HG02759 (cell line): ENCODE measurements at regions not wholly inside any gene's neighbourhood (a gene's known extent, or its start where the extent isn't known, plus 50 kb on each side); places are given as distances from the start of the nearest gene placed in this dataset.
"Not testable (repeated sequence)": the region's sequence is repeated elsewhere in the genome, so short reads cannot be mapped to it uniquely, and the experiment has no call there.

ENCODE experiments used
- ATAC-seq: cut with Tn5 transposase; IDR thresholded peaks from one replicate; pipeline ENCODE4 v1.9.1; 2021; ENCODE audit warnings: mild to moderate bottlenecking, moderate library complexity; ENCODE audit not compliant: unreplicated experiment

DNA sequence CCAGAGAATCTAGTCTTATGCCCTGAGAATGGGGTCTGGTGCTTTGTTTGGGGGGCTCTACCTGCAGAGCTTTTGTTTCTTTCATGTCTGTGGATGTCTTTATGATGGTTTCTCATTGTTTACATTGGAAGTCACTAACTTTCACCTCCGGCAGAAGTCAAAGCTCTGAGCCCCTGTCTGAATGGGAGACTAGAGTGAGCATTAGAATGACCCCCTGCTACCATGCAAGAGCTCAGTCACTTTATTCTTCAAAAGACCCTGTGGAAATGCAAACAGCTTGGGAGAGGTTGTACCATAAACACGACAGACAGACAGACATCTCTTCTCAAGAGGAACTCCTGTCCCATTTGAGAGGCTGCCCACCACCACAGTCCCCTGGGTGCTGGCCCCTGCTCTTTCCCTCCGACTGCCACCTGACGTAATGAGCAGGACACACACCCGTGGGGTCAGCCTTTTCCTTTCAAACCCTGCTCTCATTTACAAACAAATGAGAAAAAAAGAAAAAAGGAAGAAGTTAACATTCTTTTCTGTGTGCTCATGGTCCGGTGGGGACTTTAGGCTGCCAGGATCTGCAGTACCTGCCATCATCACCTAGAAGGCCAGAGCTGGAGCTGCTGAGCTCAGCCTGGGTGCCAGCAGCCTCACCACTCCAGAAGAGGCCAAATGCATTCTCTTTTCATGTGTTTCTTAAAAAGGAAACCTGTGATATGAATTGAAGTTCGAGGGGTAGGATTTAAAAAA, 91.6 kb downstream of the FZD1 start:
- ATAC-seq = no peak

DNA sequence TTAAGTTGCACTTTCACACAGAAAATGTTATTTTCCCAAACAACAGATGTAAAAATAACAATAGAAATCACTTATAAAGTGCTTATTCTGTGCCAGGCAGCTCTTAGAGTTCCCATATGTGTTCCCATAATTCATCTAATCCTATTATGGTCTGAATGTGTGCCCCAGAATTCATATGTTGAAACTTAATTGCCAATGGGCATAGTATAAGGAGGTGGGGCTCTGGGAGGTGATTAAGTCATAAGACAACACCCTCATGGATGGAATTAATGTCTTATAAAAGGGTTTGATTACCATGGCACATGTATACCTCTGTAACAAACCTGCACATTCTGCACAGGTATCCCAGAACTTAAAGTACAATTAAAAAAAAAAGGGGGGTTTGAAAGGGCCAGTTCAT, 92.7 kb downstream of the FZD1 start:
- no peak for ATAC-seq

DNA sequence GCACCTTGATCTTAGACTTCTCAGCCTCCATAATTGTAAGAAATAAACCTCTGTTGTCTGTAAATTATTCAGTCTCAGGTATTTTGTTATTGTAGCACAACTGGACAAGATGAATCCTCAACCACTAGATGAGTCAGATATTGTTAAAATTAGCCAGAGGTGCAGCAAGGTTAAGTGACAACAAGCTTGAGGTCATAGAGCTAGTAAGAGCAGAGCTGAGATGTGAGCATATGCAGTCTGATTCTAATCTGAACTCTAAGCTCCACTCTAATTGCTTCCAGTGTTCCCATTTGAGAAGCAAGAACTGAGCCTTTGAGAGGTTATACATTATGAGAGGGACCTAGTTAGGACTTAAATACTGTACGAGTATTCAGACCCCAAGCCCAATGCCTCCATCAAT, 93.1 kb downstream of the FZD1 start:
- ATAC-seq = no peak

DNA sequence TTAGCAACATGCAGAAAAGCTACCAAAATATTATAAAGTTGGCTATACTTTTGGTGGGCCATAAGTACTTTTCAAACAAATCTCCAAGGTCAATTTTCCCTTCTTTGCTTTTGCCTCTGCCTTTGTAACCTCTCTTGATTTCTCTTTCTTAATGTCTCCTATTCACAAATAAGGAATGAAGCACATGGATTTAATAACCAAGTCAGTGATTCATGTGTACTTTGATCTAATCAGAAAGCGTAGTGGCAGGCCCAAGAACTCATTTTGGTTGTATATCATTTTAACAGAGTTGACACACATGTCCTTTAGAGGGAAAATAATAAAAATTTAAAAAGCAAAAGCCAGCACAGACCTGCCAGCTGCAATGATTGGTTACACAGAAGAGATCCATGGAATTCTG, 93.7 kb downstream of the FZD1 start:
- no peak for ATAC-seq

DNA sequence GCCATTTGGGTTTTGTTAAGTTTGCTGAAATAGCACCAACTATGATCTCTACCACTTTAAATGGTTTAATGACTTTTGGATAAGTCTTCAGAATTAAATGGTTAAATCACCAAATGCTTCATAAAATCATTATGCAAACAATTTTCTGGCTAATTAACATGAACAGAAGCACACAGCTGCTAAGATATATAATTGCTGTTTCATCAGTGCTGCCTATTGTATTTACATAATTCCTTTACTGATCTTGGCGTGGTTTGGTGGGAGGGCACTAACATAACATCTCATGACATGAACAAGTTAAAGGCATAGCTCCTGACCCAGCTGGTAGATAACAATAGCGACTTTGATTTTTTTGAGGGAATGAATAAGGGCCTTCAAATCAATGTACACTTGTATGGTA, 94.1 kb downstream of the FZD1 start:
- ATAC-seq = no peak

DNA sequence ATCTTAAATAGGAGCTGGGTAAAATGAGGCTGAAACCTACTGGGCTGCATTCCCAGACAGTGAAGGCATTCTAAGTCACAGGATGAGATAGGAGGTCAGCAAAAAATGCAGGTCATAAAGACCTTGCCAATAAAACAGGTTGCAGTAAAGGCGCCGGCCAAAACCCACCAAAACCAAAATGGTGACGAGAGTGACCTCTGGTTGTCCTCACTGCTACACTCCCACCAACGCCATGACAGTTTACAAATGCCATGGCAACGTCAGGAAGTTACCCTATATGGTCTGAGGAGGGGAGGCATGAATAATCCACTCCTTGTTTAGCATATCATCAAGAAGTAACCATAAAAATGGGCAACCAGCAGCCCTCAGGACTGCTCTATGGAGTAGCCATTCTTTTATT, 100.9 kb downstream of the FZD1 start:
- ATAC-seq = not testable (repeated sequence)

DNA sequence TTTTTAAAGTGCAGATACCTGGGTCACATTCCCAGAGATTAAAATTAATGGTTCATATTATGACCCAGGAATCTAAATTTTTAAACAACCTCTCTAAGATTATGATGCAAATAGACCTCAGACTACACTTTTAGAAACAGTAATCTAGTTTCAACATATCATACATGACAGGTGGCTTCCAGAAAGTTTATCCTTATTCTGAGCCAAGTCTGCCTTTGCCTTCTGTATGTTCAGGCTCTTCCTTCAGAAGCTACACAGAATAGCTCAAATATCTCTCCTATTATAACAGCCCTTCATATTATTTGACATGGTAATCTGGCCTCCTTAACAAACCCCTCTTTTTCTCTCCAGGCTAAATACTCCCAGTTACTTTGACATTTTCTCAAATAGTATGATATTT, 101.9 kb downstream of the FZD1 start:
- ATAC-seq = no peak

DNA sequence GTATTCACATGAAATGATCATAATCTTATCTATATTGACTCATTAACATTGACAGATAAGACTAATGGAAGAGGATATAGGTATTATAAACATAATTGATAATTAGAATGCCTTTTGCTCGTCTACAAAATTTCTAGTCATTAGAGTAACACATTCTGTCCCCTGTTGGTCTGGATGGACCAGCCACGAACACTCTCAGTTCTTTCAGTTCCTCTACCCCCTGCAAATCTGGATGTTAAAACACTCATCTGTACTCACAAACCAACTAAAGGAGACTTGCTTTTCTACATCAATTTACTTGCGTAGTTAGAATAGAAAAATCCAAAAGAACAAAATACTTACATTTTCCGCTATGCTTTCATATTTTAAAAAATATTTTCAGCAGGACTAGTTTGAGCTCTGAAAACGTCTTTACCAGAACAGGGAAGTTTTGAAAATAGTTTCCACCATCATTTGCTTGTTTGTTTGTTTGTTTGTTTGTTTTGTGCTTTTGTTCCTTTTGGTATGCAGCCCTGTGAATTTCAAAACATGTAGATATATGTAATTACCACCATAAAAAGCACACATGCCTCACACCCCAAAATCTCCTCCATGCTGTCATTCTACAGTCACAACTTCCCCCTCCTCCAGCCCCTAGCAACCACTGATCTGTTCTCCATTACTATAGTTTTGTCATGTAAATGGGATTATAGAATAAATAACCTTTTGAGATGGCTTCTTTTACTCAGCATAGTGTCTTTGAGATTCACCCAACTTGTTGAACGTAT, 103.8 kb downstream of the FZD1 start:
- ATAC-seq = no peak

DNA sequence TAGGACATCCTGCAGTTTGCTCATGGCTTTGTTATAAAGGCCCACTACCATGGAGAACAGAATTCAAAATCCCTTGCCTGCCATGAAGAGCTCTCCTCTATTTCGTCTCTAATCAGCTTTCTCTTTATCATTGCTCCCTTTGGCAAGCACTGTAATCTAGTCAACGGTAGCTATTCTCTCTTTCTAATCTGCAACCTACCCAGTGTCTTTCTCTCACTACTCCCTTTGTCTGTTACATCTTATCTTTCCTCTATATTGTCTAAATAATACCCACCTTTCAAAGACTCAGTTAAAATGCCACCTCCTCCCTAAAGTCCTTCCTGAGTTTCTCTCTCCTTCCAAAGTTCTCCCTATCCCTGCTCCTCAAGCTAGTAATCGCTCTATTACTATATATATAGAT, 108.1 kb downstream of the FZD1 start:
- no peak for ATAC-seq

DNA sequence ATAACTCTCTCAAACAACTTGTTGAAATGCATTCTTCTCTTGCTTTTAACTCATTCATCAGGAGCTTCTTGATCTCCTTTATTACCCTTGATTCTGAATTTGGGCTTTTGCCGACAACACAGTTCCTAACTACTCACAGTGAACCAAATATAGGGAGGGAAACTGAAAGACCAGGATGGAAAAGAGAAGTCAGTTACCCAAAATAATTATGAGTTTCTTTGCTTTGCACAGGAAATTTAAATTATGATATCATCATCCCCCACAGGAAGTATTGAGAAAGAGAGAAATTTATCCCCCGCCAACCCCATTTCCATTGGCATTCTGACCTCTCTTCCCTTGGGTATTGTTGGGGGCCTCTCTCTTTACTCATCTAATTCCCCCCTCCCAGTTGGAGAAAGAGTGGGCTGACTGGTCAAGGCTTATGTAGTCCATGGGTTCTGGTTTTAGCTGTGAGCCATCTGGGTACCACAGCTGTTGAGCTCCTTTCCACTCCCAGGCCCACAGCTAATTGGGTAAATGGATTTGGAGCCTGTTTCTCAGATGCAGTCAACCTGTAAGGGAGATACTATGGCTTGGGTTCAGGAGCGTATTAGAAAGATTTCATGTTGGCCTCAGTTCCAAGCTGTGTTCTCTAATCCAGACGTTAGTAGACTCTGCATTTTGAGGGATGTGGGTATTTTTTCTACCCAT, 109.0 kb downstream of the FZD1 start:
- no peak for ATAC-seq

DNA sequence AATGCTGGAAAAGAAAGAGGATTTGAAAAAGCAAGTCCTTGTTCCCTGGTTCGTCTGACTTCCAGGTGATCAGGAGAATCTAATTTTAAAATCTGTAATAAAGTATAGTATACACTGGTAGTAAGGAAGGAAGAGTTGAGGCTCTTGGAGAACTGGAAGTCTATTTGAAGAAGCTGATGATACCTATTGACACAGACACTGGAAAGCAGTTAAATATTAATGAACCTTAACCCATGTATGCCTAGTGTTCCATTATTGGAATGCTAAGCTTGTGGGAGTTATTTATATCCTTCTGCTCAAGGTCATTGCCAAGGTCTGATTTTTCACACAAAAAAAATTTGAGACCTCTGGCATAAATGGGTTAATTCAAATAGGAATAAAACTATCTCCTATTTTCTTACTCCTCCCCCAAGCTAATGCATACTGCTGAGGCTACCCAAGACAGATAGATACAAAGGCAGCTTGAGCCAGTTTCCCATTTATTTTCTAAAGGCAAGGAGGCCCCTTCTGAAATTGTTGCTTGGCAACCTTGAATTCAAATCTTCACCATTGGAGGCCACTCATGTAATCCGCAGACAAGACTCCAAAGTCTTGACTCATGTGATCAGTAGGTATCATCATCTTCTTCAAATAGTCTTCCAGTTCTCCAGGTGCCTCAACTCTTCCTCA, 110.2 kb downstream of the FZD1 start:
- no peak for ATAC-seq

DNA sequence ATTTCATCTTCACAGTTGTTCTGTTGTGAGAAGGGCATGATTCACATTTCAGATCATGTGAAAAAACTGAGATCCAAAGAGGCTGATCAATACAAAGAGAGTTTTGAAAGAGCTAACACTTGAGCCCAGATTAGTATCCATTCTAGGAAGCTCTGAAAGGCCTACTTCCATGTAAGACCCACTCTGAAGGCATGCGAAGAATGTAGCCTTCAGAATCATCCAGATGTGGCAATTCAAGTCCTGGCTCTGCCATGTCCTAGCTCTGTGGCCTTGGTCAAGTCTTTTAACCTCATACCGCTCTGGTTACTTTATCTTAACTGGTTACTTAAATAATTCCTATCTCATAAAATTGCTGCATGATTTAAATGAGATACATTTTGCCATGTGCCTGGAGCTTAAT, 111.1 kb downstream of the FZD1 start:
- no peak for ATAC-seq

DNA sequence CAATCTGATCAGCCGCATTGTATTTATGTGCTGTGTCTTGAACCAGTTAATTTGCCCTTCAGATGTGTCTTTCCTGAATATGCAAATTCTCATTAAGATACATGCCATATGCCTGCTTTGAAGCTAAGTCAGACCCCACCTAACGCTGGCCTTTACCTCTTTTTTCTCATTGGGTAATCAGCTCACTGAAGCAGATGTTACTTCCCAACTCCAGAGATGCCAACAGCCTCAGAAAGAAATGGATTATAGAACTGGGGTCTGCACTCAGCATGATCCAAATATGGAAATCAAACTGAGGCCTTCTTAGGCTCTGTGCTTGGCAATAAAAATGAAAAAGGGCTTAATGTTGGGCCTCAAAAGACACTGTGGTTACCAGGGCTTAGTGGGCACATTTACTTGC, 113.9 kb downstream of the FZD1 start:
- ATAC-seq = no peak

DNA sequence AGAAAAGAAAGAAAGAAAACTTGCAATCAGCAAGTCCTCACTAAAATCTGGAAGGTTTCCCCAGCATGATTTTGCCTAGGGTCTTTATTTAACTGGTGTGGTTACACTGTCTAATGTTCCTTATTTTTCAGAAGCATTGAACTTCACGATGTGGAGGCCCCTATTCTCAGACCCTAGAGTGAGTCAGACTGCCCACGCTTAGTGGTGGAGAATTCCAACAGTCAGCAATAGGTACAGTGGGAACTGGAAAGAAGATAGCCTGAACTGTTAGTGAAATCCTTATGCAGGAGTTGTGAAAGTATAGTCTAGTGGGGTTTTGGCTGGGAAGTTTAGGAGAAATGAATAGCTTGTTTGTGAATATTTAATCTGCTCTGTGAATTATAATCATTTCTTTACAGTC, 115.0 kb downstream of the FZD1 start:
- no peak for ATAC-seq

DNA sequence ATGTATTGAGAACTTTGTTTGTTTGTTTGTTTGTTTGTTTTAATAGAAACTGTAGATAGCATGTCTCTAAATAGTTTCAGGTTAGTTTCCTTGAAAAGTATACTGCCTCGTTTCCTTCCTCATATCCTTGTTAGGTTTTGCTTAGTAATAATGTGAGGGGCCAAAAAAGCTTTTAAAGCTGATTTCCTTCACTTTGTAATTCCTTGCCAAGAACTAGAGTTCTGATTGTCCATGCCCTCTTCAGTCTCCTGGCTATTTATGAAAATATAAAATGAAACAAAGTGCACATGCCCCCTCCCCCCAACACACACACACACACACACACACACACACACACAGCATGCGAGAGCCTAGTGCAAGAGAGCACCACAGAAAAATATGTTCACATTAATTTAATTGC, 115.8 kb downstream of the FZD1 start:
- no peak for ATAC-seq

DNA sequence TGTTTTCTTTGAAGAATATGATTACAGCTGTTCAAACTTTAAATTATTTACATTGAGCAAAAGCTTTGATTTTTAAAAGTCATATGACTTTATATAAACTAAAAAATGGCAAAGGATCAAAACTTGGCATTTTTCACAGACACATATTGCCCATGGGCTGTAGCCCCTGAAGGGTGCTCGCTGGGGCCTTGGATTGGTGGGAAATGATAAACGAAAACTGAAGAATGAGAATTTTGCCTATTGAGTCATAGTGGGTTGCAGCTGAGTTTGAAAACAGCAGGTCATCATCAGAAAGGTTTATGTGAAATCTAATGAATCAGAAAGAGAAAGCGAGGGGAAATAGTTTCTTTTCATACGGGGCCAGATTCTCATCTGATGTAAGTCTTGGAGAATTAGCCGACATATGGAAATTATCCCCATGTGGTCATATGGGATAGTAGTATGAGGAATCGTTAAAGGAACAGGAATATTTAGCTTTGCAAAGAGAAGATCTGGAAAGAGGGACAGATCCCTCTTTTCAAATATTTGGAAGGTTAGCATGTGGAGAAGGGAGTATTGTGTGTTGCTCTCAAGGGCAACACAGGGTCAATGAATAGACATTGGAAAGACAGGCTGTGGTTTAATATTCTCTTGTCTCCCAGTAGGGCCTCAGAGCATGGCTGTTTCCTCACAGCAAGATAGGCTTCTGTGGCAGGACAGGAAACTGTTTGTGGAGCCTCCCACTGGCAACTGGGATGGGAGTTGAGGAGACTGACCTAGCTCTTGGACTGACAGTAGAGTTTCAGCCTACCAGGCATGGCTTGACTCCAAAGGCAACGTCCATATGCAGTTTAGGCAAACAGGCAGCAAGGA, 119.0 kb downstream of the FZD1 start:
- ATAC-seq = no peak

DNA sequence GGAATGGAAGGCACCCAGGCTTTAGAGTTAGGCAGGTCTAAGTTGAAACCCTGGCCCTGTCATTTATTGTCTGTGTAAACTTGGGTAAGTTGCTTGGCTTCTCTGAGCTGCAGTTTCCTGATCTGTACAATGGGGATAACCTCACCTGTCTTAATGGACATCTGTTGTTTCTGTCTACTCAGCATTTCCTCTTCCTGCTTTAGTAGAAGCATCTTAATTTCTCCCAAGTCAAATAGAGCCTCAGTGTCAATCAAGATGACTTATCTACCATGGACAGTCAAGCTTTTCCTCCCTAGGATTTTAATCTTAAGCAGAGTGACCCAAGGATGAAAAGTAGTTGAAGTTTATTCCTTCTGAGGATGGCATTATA, 119.7 kb downstream of the FZD1 start:
- no peak for ATAC-seq

DNA sequence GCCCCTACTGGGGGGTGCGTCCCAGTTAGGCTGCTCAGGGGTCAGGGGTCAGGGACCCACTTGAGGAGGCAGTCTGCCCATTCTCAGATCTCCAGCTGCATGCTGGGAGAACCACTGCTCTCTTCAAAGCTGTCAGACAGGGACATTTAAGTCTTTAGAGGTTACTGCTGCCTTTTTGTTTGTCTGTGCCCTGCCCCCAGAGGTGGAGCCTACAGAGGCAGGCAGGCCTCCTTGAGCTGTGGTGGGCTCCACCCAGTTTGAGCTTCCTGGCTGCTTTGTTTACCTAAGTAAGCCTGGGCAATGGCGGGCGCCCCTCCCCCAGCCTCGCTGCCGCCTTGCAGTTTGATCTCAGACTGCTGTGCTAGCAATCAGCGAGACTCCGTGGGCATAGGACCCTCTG, 130.5 kb downstream of the FZD1 start:
- not testable (repeated sequence) for ATAC-seq

DNA sequence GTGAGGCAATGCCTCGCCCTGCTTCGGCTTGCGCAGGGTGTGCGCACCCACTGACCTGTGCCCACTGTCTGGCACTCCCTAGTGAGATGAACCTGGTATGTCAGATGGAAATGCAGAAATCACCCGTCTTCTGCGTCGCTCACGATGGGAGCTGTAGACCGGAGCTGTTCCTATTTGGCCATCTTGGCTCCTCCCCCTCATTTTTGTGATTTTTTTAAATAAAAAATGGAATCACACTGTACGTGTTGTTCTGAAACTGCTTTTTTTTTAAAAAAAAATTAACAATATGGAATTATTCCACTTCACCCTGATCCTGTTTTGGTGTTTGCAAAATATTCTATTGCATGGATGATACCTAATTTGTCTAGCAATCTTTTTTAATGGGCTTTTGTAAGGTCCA, 131.1 kb downstream of the FZD1 start:
- not testable (repeated sequence) for ATAC-seq

DNA sequence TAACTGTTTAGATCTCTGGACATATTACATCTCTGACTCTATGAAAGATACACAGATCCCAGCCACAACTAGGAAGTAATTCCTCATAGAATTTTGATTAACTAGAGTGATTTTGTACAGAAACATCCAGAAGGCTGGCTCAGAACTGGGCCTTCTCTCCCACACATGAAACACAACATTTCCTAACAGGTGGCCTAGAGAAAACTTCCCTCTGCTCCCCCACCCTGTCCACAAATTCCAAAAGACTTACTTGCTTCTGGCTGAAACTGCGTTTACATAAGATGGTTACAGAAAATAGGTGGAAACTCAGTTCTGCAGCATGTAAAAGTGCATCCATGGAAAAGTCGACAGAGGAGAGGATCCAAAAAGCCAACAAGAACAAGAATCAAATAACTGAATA, 132.9 kb downstream of the FZD1 start:
- ATAC-seq = no peak

DNA sequence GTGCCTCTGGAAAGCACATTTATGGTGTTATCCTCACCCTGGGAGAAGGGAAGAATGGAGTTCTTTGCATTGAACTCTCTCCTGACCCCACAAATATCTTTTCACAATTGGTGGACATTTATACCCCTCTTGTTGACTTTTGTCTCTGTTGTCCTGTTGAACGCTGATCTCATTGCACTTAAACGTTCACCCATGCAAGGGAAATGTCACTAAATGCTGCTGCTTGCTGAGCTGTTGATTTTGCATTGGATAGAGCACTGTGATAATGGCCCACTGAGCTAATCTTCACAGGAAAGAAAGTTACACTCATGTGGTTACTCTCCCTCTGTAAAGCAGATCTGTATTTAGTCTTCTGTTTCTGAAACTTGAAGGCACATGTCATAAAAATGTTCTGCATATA, 133.4 kb downstream of the FZD1 start:
- no peak for ATAC-seq
